Upper lobe of left lung (tissue), 4 donors: ENCODE measurements at regions not wholly inside any gene's neighbourhood (a gene's known extent, or its start where the extent isn't known, plus 50 kb on each side); places are given as distances from the start of the nearest gene placed in this dataset.

Source experiments
- EP300 ChIP-seq, 4 donors: sonication (generic); formaldehyde crosslinking; IDR thresholded peaks; one replicate each; pipeline ENCODE4 v1.5.1; 2017; ENCODE audit warnings: antibody characterized with exemption in 4 of 4, control low read depth in 2 of 4
- POLR2A ChIP-seq, 4 donors: fragments of 450-650 bp; IDR thresholded peaks; one replicate each; pipeline ENCODE4 v1.5.1; 2016 to 2017; ENCODE audit warnings: antibody characterized with exemption in 4 of 4, mild to moderate bottlenecking in 2 of 4
- POLR2AphosphoS5 ChIP-seq, 2 donors: sonication (generic); formaldehyde crosslinking; IDR thresholded peaks; one replicate each; pipeline ENCODE4 v1.5.1; 2017; ENCODE audit warnings: antibody characterized with exemption in 2 of 2
- TF ChIP-seq, protein P1 (sequence below), 6 experiments: fragments of 450-650 bp in 4 of 6; fragments of 200-600 bp in 2 of 6; sonication (generic) in 2 of 6; IDR thresholded peaks; one replicate each; pipeline ENCODE4 v1.5.1; 2016 to 2019; ENCODE audit warnings: antibody characterized with exemption in 6 of 6

DNA sequence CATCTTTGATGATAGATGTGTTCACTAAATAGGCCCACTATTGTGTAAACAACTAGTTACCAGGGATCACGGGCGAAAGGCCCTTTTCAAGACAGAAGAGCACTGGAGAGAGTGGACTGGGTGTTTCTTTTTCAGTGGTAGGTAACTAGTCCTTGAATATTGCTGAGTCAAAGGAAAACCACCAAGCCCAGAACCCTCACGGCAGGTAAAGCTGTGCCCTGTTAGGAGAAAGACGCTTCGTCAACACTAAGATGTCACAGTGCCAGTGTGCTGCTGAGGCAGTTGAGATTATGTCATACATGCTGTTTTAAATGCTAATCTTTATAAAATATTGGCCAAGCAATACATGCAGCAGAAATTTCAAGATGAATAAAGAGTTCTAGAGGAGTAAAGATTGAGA lies 578.6 kb downstream of the PYDC2 start:
- TF ChIP-seq POLR2A (IDR thresholded peaks at IDR 0.05) (no peak), POLR2AphosphoS5 (IDR thresholded peaks at IDR 0.05) (no peak), EP300 (IDR thresholded peaks at IDR 0.05) (no peak)
- TF ChIP-seq, protein P1, sequence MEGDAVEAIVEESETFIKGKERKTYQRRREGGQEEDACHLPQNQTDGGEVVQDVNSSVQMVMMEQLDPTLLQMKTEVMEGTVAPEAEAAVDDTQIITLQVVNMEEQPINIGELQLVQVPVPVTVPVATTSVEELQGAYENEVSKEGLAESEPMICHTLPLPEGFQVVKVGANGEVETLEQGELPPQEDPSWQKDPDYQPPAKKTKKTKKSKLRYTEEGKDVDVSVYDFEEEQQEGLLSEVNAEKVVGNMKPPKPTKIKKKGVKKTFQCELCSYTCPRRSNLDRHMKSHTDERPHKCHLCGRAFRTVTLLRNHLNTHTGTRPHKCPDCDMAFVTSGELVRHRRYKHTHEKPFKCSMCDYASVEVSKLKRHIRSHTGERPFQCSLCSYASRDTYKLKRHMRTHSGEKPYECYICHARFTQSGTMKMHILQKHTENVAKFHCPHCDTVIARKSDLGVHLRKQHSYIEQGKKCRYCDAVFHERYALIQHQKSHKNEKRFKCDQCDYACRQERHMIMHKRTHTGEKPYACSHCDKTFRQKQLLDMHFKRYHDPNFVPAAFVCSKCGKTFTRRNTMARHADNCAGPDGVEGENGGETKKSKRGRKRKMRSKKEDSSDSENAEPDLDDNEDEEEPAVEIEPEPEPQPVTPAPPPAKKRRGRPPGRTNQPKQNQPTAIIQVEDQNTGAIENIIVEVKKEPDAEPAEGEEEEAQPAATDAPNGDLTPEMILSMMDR (IDR thresholded peaks at IDR 0.05): no peak
